CD14-positive monocyte (primary cell): ENCODE measurements at regions not wholly inside any gene's neighbourhood (a gene's known extent, or its start where the extent isn't known, plus 50 kb on each side); places are given as distances from the start of the nearest gene placed in this dataset.

Experiments
- DNase-seq, 3 donors: peaks; one replicate each; pipeline ENCODE4 v3.0.0-alpha.2; 2011 to 2022
- H2AFZ ChIP-seq: 2 replicates; pipeline ENCODE4 v1.6.0; 2012; ENCODE audit warnings: mild to moderate bottlenecking, low read depth, low read length, inconsistent platforms; ENCODE audit not compliant: insufficient read depth, poor library complexity, severe bottlenecking
- H3K27ac ChIP-seq, 2 donors: 1 replicate in 1 of 2; 2 replicates in 1 of 2; pipeline ENCODE4 v1.5.1; 2012 to 2013; ENCODE audit warnings: low read length in 2 of 2, control low read depth in 1 of 2, inconsistent platforms in 1 of 2, low read depth in 1 of 2, mild to moderate bottlenecking in 1 of 2
- H3K27me3 ChIP-seq, 2 donors: one replicate each; pipeline versions ENCODE4 v1.6.0 to v1.6.1; 2011 to 2013; ENCODE audit warnings: low read length in 2 of 2; ENCODE audit not compliant: control insufficient read depth in 2 of 2, insufficient read depth in 2 of 2
- H3K36me3 ChIP-seq, 2 donors: replicated peaks in 1 of 2; 1 replicate in 1 of 2; 2 replicates in 1 of 2; pipeline versions ENCODE4 v1.5.1 to v1.6.1; 2012 to 2013; ENCODE audit warnings: low read length in 2 of 2, control low read depth in 1 of 2, inconsistent platforms in 1 of 2, mild to moderate bottlenecking in 1 of 2; ENCODE audit not compliant: insufficient read depth in 2 of 2, control insufficient read depth in 1 of 2
- H3K4me1 ChIP-seq, 2 donors: 1 replicate in 1 of 2; 2 replicates in 1 of 2; pipeline versions ENCODE4 v1.5.1 to v1.6.1; 2012 to 2013; ENCODE audit warnings: low read length in 2 of 2, control low read depth in 1 of 2, inconsistent platforms in 1 of 2, mild to moderate bottlenecking in 1 of 2, moderate library complexity in 1 of 2; ENCODE audit not compliant: insufficient read depth in 2 of 2, control insufficient read depth in 1 of 2
- H3K4me2 ChIP-seq: replicated peaks from 2 replicates; pipeline ENCODE3; 2012; ENCODE audit warnings: low read length, moderate library complexity, mild to moderate bottlenecking; ENCODE audit not compliant: poor library complexity, severe bottlenecking; ENCODE audit errors: extremely low read depth
- H3K4me3 ChIP-seq, 3 experiments: fragments of 200-600 bp in 1 of 3; sonication (generic) in 1 of 3; replicated peaks in 1 of 3; 1 replicate in 2 of 3; 2 replicates in 1 of 3; pipeline ENCODE4 v1.5.1; 2011 to 2013; ENCODE audit warnings: low read length in 3 of 3, mild to moderate bottlenecking in 3 of 3, control low read depth in 2 of 3, low read depth in 2 of 3, inconsistent platforms in 1 of 3, moderate library complexity in 1 of 3
- H3K79me2 ChIP-seq: 2 replicates; pipeline ENCODE4 v1.6.0; 2012; ENCODE audit warnings: mild to moderate bottlenecking, control low read depth, inconsistent platforms, low read length, moderate library complexity; ENCODE audit not compliant: insufficient read depth
- H3K9ac ChIP-seq: 2 replicates; pipeline ENCODE4 v1.6.0; 2017; ENCODE audit warnings: low read length, mild to moderate bottlenecking; ENCODE audit not compliant: insufficient read depth, poor library complexity, severe bottlenecking
- H3K9me3 ChIP-seq, 2 donors: replicated peaks in 1 of 2; 1 replicate in 1 of 2; 2 replicates in 1 of 2; pipeline versions ENCODE4 v1.5.1 to v1.6.1; 2012 to 2013; ENCODE audit warnings: low read length in 2 of 2, control low read depth in 1 of 2; ENCODE audit not compliant: control insufficient read depth in 1 of 2, insufficient read depth in 1 of 2
- H4K20me1 ChIP-seq: 2 replicates; pipeline ENCODE4 v1.6.0; 2012; ENCODE audit warnings: mild to moderate bottlenecking, low read length, control low read depth, moderate library complexity; ENCODE audit not compliant: insufficient read depth
- H3K27ac Mint-ChIP-seq, 7 donors: one replicate each; pipeline ENCODE4 v1.8.0; 2020; ENCODE audit warnings: mild to moderate bottlenecking in 7 of 7, mixed read lengths in 7 of 7, moderate library complexity in 6 of 7, inconsistent platforms in 2 of 7
- H3K27me3 Mint-ChIP-seq, 3 donors: one replicate each; pipeline ENCODE4 v1.8.0; 2021 to 2022; ENCODE audit warnings: low read depth in 3 of 3, mild to moderate bottlenecking in 3 of 3, mixed read lengths in 3 of 3, moderate library complexity in 3 of 3, inconsistent platforms in 1 of 3
- H3K36me3 Mint-ChIP-seq, 2 donors: one replicate each; pipeline ENCODE4 v1.8.0; 2020; ENCODE audit warnings: mixed read lengths in 2 of 2, inconsistent platforms in 1 of 2, mild to moderate bottlenecking in 1 of 2
- H3K4me1 Mint-ChIP-seq: one replicate; pipeline ENCODE4 v1.8.0; 2020; ENCODE audit warnings: mild to moderate bottlenecking, mixed read lengths
- H3K4me3 Mint-ChIP-seq, 2 donors: one replicate each; pipeline ENCODE4 v1.8.0; 2020; ENCODE audit warnings: mild to moderate bottlenecking in 2 of 2, mixed read lengths in 2 of 2, moderate library complexity in 1 of 2
- H3K9me3 Mint-ChIP-seq, 7 donors: one replicate each; pipeline ENCODE4 v1.8.0; 2020 to 2022; ENCODE audit warnings: mixed read lengths in 7 of 7, mild to moderate bottlenecking in 6 of 7, moderate library complexity in 6 of 7, inconsistent platforms in 2 of 7
- CTCF ChIP-seq: fragments of 200-600 bp; IDR thresholded peaks from one replicate; pipeline ENCODE4 v1.8.0; 2022; ENCODE audit warnings: antibody characterized with exemption, mild to moderate bottlenecking
- WGBS: methylation state at CpG from one replicate; pipeline ENCODE4 v1.1.5; 2013; ENCODE audit warnings: missing lambda C conversion rate; ENCODE audit not compliant: insufficient coverage; 5-methylcytosine and 5-hydroxymethylcytosine counted together
- intact Hi-C, 2 donors: fragments of 100-400 bp; cut with micrococcal nuclease; formaldehyde crosslinking; loops; one replicate each; pipeline versions ENCODE4 v1.15.0 to v1.15.1; 2023

- TF ChIP-seq CTCF, result no peak
- no peaks in the 10 kb centered on the region for H3K27me3 ChIP-seq
- DNase-seq, result no peak
- no peaks in the 10 kb centered on the region for H3K9me3 ChIP-seq
- no peak overlapping the region for H3K4me2 ChIP-seq
- H3K36me3 ChIP-seq, result no peaks in the 10 kb centered on the region
- H3K27ac Mint-ChIP-seq, result no peak overlapping the region
- peaks cover 0 to 3% (median 0%) of the 10 kb centered on the region in 7 donors for H3K9me3 Mint-ChIP-seq
- peaks cover 0 to 2% (median 1%) of the 10 kb centered on the region in 3 donors for H3K27me3 Mint-ChIP-seq
- intact Hi-C loops, result no loop called here
- H4K20me1 ChIP-seq, result no peaks in the 10 kb centered on the region
- H2AFZ ChIP-seq, result no peak overlapping the region
- no peaks in the 10 kb centered on the region for H3K4me1 ChIP-seq
- H3K79me2 ChIP-seq, result no peaks in the 10 kb centered on the region
- H3K4me3 ChIP-seq, result no peak overlapping the region
- WGBS, result no CpG with 5 or more reads among the region's 1 CpG
- H3K9ac ChIP-seq, result no peak overlapping the region
- peaks cover 3% of the 10 kb centered on the region for H3K4me1 Mint-ChIP-seq
- no peaks in the 10 kb centered on the region for H3K36me3 Mint-ChIP-seq
- no peak overlapping the region for H3K27ac ChIP-seq
- H3K4me3 Mint-ChIP-seq, result no peak overlapping the region
Observed at GRCh38 chr15:35671981-35672380, 126.0 kb upstream of the DPH6 start.

- Histone ChIP-seq H3K27me3 (no peaks in the 10 kb centered on the region), H3K9me3 (no peaks in the 10 kb centered on the region), H3K36me3 (no peaks in the 10 kb centered on the region), H3K4me3 (no peak overlapping the region), H3K79me2 (no peaks in the 10 kb centered on the region), H3K4me1 (no peaks in the 10 kb centered on the region), H3K9ac (no peak overlapping the region), H3K27ac (no peak overlapping the region), H3K4me2 (no peak overlapping the region), H4K20me1 (no peaks in the 10 kb centered on the region), H2AFZ (no peak overlapping the region)
- no peak for TF ChIP-seq CTCF
- peak overlapping the region in 1 of 2 donors; percentile 31 for H3K4me3 Mint-ChIP-seq
- WGBS, result 28% methylated on average over 7 of the region's 9 CpGs
- intact Hi-C loops, result no loop called here
- peaks cover 0 to 3% (median 0%) of the 10 kb centered on the region in 7 donors for H3K9me3 Mint-ChIP-seq
- peak in 1 of 3 donors; percentile 3 for DNase-seq
- H3K36me3 Mint-ChIP-seq, result no peaks in the 10 kb centered on the region
- peaks cover 3% of the 10 kb centered on the region for H3K4me1 Mint-ChIP-seq
- no peak overlapping the region for H3K27ac Mint-ChIP-seq
- peaks cover 0 to 2% (median 1%) of the 10 kb centered on the region in 3 donors for H3K27me3 Mint-ChIP-seq
Observed at GRCh38 chr15:35673093-35673684, 127.2 kb upstream of the DPH6 start.
